Thyroid gland (tissue), 4 donors: ENCODE measurements at regions not wholly inside any gene's neighbourhood (a gene's known extent, or its start where the extent isn't known, plus 50 kb on each side); places are given as distances from the start of the nearest gene placed in this dataset.

Experiments
- DNase-seq, 2 donors: peaks; one replicate each; pipeline ENCODE4 v3.0.0-alpha.2; 2019
- H3K27ac ChIP-seq, 3 donors: fragments of 200-600 bp; sonication (generic); 1 replicate in 2 of 3; 2 replicates in 1 of 3; pipeline ENCODE4 v1.5.1; 2016 to 2019; ENCODE audit warnings: mild to moderate bottlenecking in 1 of 3, moderate library complexity in 1 of 3
- H3K27me3 ChIP-seq: fragments of 200-600 bp; sonication (generic); one replicate; pipeline ENCODE4 v1.5.1; 2019
- H3K36me3 ChIP-seq, 2 donors: fragments of 200-600 bp; sonication (generic); one replicate each; pipeline ENCODE4 v1.5.1; 2016 to 2019
- H3K4me1 ChIP-seq, 2 donors: fragments of 200-600 bp; sonication (generic); one replicate each; pipeline ENCODE4 v1.5.1; 2017 to 2019
- H3K4me3 ChIP-seq, 3 donors: fragments of 200-600 bp; sonication (generic); replicated peaks in 1 of 3; 1 replicate in 2 of 3; 2 replicates in 1 of 3; pipeline ENCODE4 v1.5.1; 2016; ENCODE audit warnings: mild to moderate bottlenecking in 1 of 3
- H3K9me3 ChIP-seq: fragments of 200-600 bp; sonication (generic); one replicate; pipeline ENCODE4 v1.5.1; 2017
- POLR2A ChIP-seq, 2 donors: fragments of 450-650 bp; IDR thresholded peaks; one replicate each; pipeline ENCODE4 v1.6.1; 2017; ENCODE audit warnings: antibody characterized with exemption in 2 of 2, mild to moderate bottlenecking in 2 of 2, moderate library complexity in 1 of 2
- WGBS, 2 donors: methylation state at CpG; one replicate each; pipeline ENCODE4 v1.1.5; 2017; 5-methylcytosine and 5-hydroxymethylcytosine counted together
- intact Hi-C: fragments of 100-400 bp; cut with DNase I; formaldehyde crosslinking; loops from one replicate; pipeline ENCODE4 v1.15.1; 2023
- TF ChIP-seq, protein P1 (sequence below), 6 experiments: fragments of 200-600 bp in 3 of 6; fragments of 450-650 bp in 3 of 6; sonication (generic) in 3 of 6; IDR thresholded peaks; one replicate each; pipeline ENCODE4 v1.5.1; 2016 to 2019; ENCODE audit warnings: antibody characterized with exemption in 6 of 6, mild to moderate bottlenecking in 2 of 6, inconsistent platforms in 1 of 6, moderate library complexity in 1 of 6

DNA sequence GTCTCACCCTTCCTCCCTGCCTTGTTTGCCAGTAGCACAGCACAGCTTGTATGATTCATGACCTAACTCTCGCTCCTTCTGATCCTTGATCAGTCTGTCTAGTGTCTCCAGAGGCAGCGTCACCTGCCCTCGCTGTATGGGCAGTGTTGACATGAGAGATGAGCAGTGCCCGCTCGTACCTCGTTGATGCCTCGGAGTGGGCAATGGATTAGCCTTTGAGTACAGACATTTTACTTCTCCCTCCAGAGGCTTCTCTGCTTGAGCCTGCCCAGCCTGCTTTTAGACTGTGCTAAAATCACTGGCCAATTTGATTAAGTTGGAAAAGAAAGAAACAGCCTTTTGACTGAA is 569.0 kb downstream of the NTRK3 start:
- 61 to 72% methylated on average over 7 of the region's 7 CpGs for WGBS, 2 donors
- no peak for TF ChIP-seq POLR2A (IDR thresholded peaks at IDR 0.05)
- TF ChIP-seq, protein P1, sequence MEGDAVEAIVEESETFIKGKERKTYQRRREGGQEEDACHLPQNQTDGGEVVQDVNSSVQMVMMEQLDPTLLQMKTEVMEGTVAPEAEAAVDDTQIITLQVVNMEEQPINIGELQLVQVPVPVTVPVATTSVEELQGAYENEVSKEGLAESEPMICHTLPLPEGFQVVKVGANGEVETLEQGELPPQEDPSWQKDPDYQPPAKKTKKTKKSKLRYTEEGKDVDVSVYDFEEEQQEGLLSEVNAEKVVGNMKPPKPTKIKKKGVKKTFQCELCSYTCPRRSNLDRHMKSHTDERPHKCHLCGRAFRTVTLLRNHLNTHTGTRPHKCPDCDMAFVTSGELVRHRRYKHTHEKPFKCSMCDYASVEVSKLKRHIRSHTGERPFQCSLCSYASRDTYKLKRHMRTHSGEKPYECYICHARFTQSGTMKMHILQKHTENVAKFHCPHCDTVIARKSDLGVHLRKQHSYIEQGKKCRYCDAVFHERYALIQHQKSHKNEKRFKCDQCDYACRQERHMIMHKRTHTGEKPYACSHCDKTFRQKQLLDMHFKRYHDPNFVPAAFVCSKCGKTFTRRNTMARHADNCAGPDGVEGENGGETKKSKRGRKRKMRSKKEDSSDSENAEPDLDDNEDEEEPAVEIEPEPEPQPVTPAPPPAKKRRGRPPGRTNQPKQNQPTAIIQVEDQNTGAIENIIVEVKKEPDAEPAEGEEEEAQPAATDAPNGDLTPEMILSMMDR (IDR thresholded peaks at IDR 0.05) = no peak
- Histone ChIP-seq H3K4me3 (no peak overlapping the region), H3K27me3 (no peaks in the 10 kb centered on the region), H3K36me3 (no peaks in the 10 kb centered on the region), H3K4me1 (no peaks in the 10 kb centered on the region), H3K9me3 (no peaks in the 10 kb centered on the region), H3K27ac (no peak overlapping the region)
- intact Hi-C loops = no loop called here
- no peak for DNase-seq

GRCh38 chr15:87686841-87687522 is 569.6 kb downstream of the NTRK3 start:
- WGBS, 2 donors = 81 to 93% methylated on average over 4 of the region's 4 CpGs
- TF ChIP-seq POLR2A (IDR thresholded peaks at IDR 0.05) = no peak
- TF ChIP-seq, protein P1 (IDR thresholded peaks at IDR 0.05) = no peak
- H3K4me3 ChIP-seq = no peak overlapping the region
- H3K9me3 ChIP-seq = no peaks in the 10 kb centered on the region
- H3K36me3 ChIP-seq = no peaks in the 10 kb centered on the region
- DNase-seq = no peak
- no peak overlapping the region for H3K27ac ChIP-seq
- H3K4me1 ChIP-seq = no peaks in the 10 kb centered on the region
- H3K27me3 ChIP-seq = no peaks in the 10 kb centered on the region
- intact Hi-C loops = no loop called here

GRCh38 chr15:87686339-87686738 is 570.2 kb downstream of the NTRK3 start:
- WGBS, 2 donors = 74 to 81% methylated on average over 5 of the region's 5 CpGs
- no peaks in the 10 kb centered on the region for H3K36me3 ChIP-seq
- H3K9me3 ChIP-seq = no peaks in the 10 kb centered on the region
- no peaks in the 10 kb centered on the region for H3K27me3 ChIP-seq
- H3K27ac ChIP-seq = no peak overlapping the region
- TF ChIP-seq POLR2A (IDR thresholded peaks at IDR 0.05) = no peak
- TF ChIP-seq, protein P1 (IDR thresholded peaks at IDR 0.05) = no peak
- no peaks in the 10 kb centered on the region for H3K4me1 ChIP-seq
- intact Hi-C loops = no loop called here
- no peak for DNase-seq
- H3K4me3 ChIP-seq = no peak overlapping the region

DNA sequence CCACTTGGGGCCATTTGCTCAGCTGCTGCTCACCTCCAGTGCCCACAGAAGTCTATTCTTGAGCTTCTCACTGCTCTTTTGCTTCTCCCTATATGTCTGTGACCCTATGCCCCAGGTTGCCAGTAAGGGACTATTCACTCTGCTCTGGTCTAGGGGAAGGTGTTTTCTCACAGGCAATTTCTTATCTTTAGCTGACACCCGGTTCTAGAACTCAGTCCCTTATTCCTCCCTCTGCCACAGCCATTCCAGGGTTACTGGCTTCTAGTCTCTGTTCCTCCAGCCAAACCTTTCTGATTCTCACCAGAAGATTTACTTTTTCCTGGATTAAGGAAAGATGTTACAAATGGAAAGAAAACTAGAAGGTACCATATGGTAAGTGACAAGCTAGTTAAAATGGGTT is 574.0 kb downstream of the NTRK3 start:
- no peak for TF ChIP-seq POLR2A (IDR thresholded peaks at IDR 0.05)
- intact Hi-C loops = no loop called here
- DNase-seq = no peak
- Histone ChIP-seq H3K9me3 (no peaks in the 10 kb centered on the region), H3K36me3 (no peaks in the 10 kb centered on the region), H3K27me3 (no peaks in the 10 kb centered on the region), H3K4me1 (no peaks in the 10 kb centered on the region), H3K27ac (no peak overlapping the region), H3K4me3 (no peak overlapping the region)
- 75 to 79% methylated on average over 1 of the region's 1 CpG for WGBS, 2 donors

GRCh38 chr15:87681104-87681503 is 575.4 kb downstream of the NTRK3 start:
- 68 to 78% methylated on average over 1 of the region's 1 CpG for WGBS, 2 donors
- H3K4me3 ChIP-seq = no peak overlapping the region
- H3K27ac ChIP-seq = no peak overlapping the region
- H3K27me3 ChIP-seq = no peaks in the 10 kb centered on the region
- H3K9me3 ChIP-seq = no peaks in the 10 kb centered on the region
- no peak for DNase-seq
- H3K4me1 ChIP-seq = no peaks in the 10 kb centered on the region
- H3K36me3 ChIP-seq = no peaks in the 10 kb centered on the region
- intact Hi-C loops = no loop called here
- TF ChIP-seq POLR2A (IDR thresholded peaks at IDR 0.05) = no peak
- TF ChIP-seq, protein P1 (IDR thresholded peaks at IDR 0.05) = no peak
